Suppressor macrophage (primary cell): ENCODE measurements at regions not wholly inside any gene's neighbourhood (a gene's known extent, or its start where the extent isn't known, plus 50 kb on each side); places are given as distances from the start of the nearest gene placed in this dataset.
"Not testable (repeated sequence)": the region's sequence is repeated elsewhere in the genome, so short reads cannot be mapped to it uniquely, and the experiment has no call there.

ENCODE experiments used
- DNase-seq, 4 experiments: peaks; one replicate each; pipeline ENCODE4 v3.0.0-alpha.2; 2020 to 2022

- DNase-seq = not testable (repeated sequence)
Measured at GRCh38 chr9:90174346-90174745, 468.3 kb downstream of the DIRAS2 start.

DNA sequence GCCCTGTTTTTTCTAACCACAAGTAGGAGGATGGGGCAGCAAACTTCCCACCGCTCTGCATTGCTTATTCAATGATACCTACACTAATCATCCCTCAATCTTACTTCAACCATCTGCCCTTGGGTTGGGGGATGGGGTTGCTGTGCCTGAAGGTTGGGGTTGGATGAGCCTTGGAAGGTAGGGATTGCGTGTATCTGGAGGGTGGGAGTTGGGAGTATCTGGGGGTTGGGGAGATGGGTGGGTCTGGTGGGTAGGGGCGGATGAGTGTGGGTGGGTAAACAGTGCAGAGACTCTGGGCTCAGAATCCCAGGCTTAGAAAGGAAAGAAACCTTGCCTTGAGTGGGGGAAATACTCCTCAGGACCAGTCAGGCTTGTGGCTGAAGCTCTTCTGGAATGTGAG is 467.4 kb downstream of the DIRAS2 start:
- no peak for DNase-seq

GRCh38 chr9:90175865-90176264 is 466.8 kb downstream of the DIRAS2 start:
- no peak for DNase-seq

- no peak for DNase-seq
Measured at GRCh38 chr9:90176901-90177300, 465.7 kb downstream of the DIRAS2 start.

- DNase-seq = peak; percentile 46 to 72 (median 60)
Measured at GRCh38 chr9:90180381-90180780, 462.2 kb downstream of the DIRAS2 start.

DNA sequence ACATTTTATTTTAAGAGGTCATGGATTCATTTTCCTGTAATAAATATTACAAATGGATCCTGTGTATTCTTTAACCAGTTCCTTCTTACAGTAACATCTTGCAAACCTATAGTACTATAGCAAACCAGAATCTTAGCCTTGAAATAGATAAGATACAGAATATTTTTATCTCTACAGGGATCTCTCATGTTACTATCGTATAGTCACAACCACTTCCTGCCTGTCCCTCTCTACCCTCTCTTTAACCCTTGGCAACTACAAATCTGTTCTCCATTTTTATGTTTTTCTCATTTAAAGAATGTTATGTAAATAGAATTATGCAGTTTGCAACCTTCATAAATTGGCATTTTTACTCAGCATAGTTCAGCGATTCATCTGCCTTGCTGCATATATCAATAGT is 454.0 kb downstream of the DIRAS2 start:
- DNase-seq = peak in 1 of 4 experiments; percentile 10

DNA sequence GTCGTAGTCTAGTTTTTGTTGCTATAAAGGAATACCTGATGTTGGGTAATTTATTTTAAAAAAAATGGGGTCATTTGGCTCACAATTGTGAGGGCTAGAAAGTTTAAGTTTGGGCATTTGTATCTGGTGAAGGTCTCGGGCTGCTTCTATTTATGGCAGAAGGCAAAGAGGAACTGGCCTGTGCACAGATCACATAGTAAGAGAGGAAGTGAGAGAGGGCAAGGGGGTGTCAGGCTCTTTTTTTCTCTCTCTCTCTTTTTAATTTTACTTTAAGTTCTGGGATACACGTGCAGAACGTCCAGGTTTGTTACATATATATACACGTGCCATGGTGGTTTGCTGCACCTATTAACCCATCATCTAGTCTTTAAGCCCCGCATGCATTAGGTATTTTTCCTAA is 453.3 kb downstream of the DIRAS2 start:
- peak; percentile 56 to 82 (median 74) for DNase-seq

GRCh38 chr9:90192465-90192864 is 450.2 kb downstream of the DIRAS2 start:
- not testable (repeated sequence) for DNase-seq

DNA sequence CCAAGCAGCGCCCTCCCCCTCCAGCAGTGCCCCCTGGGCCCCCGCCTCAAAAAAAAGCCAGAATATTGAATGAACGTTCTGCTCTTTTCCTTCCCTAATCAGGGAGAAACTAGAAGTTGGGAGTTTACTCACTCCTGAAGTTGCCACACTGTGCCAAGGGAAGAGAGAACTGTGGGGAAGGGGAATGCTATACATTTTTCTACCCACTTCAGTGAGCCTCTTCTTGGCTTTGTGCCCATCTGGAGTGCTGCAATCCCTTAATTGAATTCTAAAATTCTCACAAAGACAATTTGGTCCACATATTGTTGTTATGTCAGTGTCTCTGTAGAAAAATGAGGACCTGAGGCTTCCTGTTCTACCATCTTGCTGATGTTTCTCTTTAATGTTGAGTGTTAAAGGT is 443.7 kb downstream of the DIRAS2 start:
- DNase-seq = peak; percentile 33 to 55 (median 46)

DNA sequence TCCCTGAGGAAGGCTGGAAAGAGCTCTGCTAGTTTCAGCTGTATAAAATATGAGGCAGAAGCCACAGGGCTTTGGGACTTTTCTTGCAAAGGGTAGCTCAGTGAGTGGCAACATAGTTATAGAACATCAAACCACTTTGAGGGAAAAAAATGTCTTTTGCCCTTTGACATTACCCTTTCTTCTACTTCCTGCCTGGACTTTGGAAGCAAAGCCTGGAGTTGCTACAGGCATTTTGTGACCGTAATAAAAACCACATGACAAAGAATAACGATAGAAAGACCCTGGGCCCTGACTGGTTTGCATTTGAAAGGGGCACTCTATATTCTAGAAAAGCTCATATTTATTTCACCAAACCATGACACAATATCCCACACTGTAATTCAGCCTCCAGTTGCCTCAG is 440.9 kb downstream of the DIRAS2 start:
- no peak for DNase-seq

DNA sequence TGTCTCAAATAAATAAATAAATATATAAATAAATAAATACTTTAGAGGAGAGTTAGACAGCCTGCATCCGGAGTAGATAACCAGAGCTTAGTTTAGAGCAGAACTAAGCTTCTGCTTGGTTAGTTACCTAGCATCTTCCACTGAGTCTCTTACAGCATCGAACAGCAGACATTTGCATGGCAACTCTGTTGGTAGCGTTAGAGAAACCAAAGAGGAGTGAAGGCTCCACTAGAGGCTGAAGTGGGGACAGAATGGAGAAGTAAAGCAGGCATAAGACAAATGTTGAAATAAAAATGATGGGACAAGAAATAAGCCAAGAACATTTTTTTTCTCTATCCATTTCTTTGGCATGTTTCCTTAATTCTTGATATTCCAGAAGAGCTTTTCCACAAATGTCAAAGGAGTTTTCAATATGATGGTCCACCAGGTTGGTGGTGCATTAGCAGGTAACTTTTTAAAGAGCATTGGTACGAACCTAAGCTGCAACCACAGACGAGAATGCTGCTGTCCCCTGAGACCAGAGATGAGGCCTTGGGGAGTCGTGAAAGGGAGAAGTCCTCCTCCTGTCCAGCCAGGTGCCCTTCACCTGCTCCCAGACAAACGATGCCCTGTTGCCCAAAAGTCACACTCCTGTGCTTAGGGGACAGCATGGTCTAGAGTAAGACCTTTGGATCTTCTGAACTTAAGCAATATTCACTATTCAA is 438.3 kb downstream of the DIRAS2 start:
- DNase-seq = peak in 2 of 4 experiments; percentile 14 to 26

DNA sequence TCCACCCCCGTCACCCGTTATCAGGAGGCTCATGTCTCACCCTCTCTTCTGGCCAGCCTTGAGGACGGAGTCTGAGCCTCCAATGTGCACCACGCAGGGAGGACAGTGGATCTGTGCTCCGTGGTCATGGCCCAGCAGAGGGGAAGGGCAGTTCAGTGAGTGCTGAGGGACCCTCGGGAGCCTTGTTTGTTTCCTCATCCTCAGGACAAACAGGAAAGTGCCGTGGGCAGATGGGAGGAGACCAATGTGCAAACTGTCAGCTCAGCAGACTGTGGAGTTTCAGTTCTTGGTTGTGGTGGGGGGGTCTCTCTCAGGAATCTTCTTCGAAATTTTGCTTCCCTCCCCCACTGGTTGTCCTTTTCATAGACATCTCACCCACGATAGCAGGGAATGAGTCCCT is 429.6 kb downstream of the DIRAS2 start:
- peak; percentile 13 to 65 (median 48) for DNase-seq

GRCh38 chr9:90219548-90220118 is 423.0 kb downstream of the DIRAS2 start:
- peak; percentile 38 to 70 (median 54) for DNase-seq

DNA sequence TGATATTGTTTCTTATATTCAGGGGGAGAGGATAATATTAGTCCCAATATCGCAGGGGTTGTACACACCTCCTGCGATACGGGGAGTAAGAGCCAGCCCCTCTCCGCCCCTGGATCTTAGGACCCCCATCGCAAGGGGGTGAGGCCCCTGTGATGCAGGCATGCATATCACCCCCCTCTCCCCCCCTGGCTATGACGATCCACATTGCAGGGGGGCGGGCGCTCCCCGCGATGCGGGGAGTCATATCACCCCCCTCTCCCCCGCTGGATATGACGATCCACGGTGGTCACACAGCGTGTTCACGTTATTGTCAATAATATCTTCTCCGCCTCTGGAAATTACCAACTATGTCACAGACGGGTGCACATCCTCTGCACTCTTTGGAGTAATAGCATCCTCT is 420.7 kb downstream of the DIRAS2 start:
- DNase-seq = not testable (repeated sequence)

- DNase-seq = peak; percentile 39 to 55 (median 52)
Measured at GRCh38 chr9:90226839-90227338, 415.7 kb downstream of the DIRAS2 start.

- DNase-seq = not testable (repeated sequence)
Measured at GRCh38 chr9:90233081-90233480, 409.5 kb downstream of the DIRAS2 start.

- no peak for DNase-seq
Measured at GRCh38 chr9:90240541-90240940, 402.1 kb downstream of the DIRAS2 start.

GRCh38 chr9:90245661-90246060 is 397.0 kb downstream of the DIRAS2 start:
- no peak for DNase-seq

- DNase-seq = no peak
Measured at GRCh38 chr9:90249094-90249493, 393.5 kb downstream of the DIRAS2 start.

GRCh38 chr9:90251316-90251715 is 391.3 kb downstream of the DIRAS2 start:
- DNase-seq = peak in 1 of 4 experiments; percentile 48

GRCh38 chr9:90256345-90256744 is 386.3 kb downstream of the DIRAS2 start:
- DNase-seq = peak in 3 of 4 experiments; percentile 1 to 54 (median 5)

DNA sequence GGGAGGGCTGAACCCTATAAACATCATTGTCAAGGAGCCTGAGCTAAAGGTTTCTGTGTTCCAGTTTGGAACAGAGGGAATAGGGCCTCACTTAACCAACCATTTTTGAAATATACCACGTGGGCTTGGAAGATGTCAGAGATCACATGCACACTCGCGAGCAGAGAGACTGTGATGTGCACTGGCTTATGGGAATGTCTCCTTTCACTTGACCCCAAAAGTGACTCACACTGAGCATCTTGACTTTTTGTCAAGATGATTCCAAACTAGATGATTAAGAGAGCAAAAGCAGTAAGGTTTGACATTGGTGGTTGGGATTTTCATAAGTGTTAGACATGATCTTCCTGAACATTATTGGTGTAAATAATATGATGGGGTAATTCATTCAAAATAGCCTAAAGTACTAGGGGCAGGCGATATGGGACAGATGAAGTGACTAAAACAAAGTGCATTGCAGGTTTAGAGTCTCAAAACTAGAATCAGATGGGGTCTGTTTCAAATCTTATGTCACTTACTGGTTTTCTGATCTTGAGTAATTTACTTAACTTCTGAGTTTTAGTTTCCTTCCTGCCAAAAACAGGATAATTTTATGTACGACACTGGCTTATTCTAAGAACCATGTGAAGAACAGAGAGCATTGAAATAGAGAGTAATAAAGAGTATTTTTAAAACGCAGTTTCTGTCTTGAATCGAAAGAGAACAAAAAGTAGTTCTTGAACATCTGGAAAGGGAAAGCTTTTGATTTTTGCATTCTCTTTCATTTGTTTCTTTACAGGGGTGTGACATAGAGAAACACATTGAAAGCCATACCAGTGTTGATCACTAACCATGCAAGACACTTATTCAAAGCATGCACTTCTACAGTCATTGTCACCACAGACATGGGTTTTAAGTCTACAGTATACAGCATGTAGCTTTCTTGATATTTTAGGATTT is 383.0 kb downstream of the DIRAS2 start:
- no peak for DNase-seq

DNA sequence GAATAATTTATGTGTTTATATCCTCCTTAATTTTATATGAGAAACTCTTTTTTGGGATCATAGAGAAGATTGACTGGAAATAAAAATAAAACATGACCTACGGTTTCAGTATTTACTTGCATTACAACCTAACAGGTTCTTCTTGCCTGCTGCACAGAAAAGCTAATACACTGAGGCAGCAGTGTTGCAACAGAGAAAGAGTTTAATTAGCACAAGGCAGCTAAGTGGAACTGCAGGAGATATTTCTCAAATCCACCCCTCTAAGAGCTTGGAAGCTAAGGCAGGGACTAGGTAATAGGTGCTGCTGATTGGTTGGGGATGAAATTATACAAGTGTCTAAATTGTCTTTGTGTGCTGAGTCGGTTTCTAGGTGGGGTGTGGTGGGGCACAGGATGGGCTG is 380.9 kb downstream of the DIRAS2 start:
- DNase-seq = no peak
